COLO668 (cell line): ENCODE measurements at regions not wholly inside any gene's neighbourhood (a gene's known extent, or its start where the extent isn't known, plus 50 kb on each side); places are given as distances from the start of the nearest gene placed in this dataset.

ENCODE experiments used
- DNase-seq: peaks from one replicate; lab custom pipeline; 2025; ENCODE audit not compliant: unreplicated experiment; lab: John Stamatoyannopoulos, UW

DNA sequence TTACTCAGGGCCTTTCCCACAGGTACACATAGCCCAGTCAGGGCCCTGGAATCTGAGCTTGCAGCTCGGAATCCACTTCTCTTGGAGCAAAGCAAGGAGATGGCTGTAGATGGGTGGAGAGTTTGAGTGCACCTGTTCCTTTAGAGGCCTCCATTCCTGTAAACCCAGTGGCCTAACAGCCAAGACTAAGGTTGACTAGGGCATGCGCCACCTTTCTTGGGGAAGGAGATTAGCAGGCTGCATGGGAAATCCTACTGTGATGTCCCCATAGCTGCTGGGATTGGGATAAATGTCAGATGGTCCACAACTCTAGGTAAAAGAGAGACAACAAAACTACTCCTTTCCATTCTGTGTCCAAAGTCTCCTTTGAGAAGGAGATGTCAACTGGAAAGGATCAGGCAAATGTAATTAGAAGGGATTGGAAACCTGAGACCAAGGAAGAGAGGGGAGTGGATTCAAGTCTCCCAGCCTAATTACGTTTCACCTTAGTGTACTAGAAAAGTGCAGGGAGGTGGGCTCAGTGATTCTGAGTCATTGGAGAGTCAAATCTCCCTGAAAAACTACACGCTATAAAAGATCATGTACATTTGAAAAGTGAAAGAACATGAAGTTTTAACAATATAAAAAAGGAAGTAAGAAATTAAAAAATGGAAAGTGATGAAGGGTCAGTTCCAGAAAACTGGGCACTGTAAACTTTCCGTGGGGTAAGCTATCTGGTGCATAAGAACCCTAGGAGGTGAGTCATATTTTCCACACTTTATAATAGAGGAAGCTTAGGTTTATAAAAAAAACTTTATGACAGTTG, 104.2 kb downstream of the SEC61B start:
- DNase-seq = no peak

GRCh38 chr9:99326917-99327189, 104.8 kb downstream of the SEC61B start:
- no peak for DNase-seq

GRCh38 chr9:99327667-99328066, 105.6 kb downstream of the SEC61B start:
- DNase-seq = no peak

- DNase-seq = no peak
Observed at GRCh38 chr9:99335280-99335679, 113.2 kb downstream of the SEC61B start.

DNA sequence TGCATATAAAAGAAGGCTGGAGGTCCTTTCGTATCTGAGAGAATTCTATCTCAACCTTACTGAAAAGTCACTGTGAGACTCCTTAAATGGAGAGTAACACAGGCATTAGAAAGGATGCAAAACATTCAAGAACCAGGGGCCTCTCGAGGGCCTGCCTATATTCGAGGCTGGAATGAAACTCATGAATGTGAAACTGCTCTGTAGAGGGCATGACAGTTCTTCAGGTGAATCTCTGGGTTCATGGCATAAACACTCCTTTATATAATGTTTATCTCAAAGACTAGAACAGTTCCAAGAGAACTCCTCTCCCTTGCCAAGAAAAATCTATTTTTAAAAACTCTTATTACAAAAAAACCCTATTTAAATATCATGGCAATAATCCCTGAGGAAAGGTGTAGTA, 113.9 kb downstream of the SEC61B start:
- no peak for DNase-seq

DNA sequence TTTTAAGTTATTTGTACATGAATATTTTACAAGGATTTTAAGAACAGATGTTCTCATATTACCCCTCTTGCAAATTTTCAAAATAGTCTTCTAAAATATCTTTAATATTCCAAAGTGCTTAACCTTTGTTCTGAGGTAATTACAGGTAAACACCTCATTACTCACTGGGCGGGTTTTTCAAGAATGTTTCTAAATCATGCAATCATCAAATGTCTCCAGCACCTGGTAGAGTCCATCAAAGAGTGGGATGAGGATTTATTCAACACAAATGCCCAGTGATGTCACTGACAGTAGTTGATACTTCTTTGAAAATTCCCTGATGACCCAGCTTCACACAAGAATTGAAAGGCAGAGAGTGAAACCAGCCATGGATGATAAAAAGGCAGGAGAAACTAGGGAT, 114.4 kb downstream of the SEC61B start:
- DNase-seq = no peak

DNA sequence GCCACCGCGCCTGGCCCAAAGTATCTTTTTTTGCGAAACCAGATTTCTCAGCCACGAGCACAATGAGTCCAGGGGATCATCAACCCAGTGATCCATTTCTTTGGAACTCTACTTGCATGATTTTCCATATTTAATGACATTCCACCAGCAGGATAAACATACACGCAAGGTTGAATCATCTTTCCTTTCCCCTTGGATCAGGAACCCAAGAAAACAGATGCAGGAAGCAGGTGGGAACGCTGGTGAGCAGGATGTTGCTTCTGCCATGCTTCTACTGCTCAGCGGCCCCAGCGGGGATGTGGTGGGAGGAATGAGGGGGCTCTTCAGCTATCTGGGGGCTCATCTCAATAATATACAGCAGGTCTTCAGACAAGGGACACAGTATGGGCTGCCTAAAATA, 118.2 kb downstream of the SEC61B start:
- no peak for DNase-seq

GRCh38 chr9:99341686-99342085, 119.6 kb downstream of the SEC61B start:
- DNase-seq = no peak

GRCh38 chr9:99345451-99345850, 123.4 kb downstream of the SEC61B start:
- DNase-seq = no peak

DNA sequence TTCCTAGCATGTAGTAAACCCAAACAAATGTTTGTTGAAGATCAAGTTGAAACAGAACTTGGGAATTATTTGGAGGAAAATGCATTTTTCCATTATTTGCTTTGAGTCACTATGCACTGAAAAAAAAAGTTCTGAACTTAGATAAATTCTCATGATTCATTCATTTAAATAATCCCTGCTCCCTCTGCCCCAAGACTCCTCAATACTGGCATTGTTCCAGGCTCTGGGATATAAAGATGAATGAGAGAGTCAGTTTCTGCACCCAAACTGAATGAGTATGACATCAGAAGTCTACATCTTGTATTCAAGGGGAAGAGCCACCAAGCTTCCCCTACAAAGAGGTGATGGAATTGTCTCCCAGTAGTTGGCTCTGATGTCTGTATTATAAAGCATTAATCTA, 123.9 kb downstream of the SEC61B start:
- DNase-seq = no peak

DNA sequence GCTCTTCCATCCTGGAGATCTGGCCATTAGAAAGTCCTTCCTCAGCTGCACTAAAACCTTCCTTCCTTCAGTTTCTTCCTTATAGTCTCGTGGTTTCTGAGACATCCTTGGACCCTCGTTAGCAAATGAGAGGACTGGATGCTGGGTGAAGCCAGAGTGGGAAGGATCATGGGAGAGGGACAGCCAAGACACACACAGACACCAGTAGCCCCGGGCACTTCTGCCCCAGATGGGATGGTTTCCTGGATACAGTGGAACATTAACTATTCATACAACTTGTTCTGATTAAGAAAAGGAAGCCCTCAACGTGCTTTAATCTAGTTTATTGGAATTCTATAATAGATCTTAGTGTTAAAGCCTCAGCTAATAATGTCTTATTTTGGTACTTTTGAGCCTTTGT, 125.5 kb downstream of the SEC61B start:
- DNase-seq = no peak

DNA sequence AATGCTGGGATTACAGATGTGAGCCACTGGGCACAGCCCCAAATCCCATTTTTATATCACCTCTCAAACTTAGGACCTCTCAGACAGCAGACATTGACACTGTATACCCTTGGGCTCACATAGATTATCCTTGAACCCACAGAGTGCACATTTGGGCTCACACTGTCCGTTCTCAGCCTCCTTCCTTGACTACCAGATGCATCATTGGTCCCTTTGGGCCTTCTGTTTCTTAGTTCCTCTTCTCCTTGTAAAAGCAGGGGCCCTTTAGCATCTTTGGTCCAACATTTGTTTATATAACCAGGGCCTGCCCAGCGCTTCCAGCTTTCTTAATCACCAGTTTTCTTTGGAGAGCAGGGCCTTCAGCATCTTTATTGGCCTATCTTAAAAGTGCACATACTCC, 126.2 kb downstream of the SEC61B start:
- no peak for DNase-seq

GRCh38 chr9:99349870-99350269, 127.8 kb downstream of the SEC61B start:
- no peak for DNase-seq

GRCh38 chr9:99350461-99350860, 128.4 kb downstream of the SEC61B start:
- DNase-seq = no peak

DNA sequence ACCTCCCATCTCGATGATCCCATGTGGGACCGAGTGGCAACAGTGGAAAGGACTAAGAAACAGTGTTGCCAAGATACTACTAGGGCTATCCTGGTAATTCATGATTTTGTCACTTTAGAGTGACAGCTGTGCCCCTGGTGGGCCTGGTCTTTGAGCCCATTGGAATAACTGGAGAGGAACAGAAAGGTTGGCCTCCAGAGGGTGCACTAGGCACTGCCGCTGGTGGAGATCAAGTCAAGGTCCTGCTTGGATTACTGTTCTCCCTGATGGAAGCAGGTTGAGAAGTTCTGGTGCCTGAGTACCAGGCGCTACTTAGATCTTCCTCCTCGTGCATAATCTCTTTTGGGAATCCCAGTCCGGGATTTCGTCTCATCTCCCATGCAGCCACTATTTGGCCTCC, 129.6 kb downstream of the SEC61B start:
- DNase-seq = no peak

DNA sequence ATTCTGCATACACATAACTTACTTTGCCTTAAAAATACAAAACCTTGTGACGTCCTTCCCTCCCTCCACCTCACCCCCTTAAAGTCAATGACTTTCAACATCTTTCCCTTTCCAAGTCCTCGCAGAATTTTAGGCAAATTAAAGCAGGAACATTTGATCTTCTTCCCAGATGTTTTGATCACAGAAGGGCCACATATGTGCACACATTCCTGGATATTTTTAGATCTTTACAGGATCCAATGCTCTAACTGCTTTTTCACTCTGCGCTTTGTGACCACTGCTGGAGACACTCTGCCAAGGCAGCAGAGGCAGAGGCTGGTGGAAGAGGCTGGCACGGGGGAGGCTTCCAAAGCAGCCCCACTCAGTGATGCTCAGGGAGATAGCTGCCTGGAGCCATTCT, 130.7 kb downstream of the SEC61B start:
- no peak for DNase-seq

GRCh38 chr9:99353408-99353807, 131.3 kb downstream of the SEC61B start:
- DNase-seq = no peak

GRCh38 chr9:99354104-99354503, 132.0 kb downstream of the SEC61B start:
- no peak for DNase-seq

DNA sequence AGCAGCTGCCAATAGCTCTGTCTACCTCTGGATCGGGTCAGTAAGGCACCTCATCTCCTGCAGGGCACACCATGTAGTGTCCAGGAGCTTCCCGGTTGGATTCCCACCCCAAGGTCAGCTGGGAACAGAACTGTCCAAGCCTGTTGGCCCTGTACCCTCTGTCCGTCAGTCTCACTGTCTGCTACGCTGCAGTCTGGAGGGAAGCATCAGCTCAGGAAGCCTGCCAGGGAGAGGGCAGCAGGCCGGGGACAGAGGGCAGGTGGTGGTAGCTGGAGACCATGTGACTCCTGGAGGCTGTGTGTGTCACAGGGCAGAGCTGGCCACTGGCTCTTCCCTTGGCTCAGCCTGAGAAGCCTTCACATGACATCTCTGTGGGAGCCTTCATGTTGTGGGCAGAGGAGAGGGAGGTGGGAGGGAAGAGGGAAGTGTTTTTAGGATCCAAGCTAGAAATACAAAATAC, 134.5 kb downstream of the SEC61B start:
- no peak for DNase-seq

DNA sequence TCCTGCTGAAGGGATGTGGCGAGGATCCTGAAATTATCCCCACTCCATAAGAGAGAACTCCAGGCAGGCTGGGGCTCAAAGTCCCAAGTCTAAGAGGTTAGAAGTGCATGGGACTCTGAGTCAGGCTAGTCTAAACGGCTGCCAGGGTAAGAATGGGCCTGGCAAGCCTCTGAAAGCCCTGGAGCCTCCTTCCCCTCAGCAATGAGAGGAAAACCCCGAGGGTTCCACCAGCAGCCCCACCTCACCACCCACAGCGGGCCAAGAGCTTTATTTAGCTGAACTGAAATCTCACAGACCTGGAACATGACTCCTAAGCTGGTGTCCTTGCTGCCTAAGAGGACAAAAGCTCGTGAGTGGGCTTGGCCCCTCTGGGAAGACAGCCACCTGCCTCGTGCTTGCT, 135.5 kb downstream of the SEC61B start:
- DNase-seq = no peak

DNA sequence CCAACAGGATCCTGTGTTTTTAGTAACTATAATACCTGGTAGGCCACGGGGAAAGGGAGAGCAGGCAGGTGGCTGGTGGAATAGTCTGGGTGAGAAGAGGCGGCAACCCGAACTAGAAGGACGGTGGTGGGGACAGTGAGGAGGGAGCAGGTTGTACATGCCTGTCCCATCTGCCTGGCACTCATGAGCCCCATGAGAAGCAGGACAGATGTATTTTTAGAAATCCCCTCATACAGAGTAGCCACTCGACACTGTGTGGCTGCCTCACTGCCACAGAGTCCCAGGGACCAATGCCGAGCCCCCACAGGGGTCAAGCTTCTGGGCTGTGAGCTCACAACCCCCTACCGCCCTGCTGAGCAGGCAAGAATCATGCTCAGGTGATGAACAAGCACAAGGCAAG, 136.6 kb downstream of the SEC61B start:
- no peak for DNase-seq

- DNase-seq = no peak
Observed at GRCh38 chr9:99359336-99359735, 137.3 kb downstream of the SEC61B start.

DNA sequence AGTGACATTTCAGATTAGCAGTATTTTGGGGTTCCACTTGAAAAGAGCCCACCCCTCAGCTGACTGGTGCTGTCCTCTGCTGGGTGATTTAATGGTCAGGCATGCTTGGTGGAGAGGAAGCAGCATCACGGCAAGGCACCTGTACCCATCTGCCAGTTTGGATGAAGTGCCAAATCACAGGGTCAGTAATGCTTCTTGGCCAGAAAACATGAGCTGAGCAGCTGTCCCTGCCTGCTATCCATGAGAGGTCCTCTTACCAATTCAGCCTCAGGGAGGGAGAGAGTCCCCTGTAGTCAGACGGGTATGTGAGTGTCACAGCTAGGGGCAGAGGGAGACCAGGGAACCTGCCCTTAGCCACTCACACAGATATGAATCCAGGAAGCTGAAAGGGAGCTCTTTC, 137.9 kb downstream of the SEC61B start:
- DNase-seq = no peak
